HG02759 (cell line): ENCODE measurements at regions not wholly inside any gene's neighbourhood (a gene's known extent, or its start where the extent isn't known, plus 50 kb on each side); places are given as distances from the start of the nearest gene placed in this dataset.

Experiments
- ATAC-seq: cut with Tn5 transposase; IDR thresholded peaks from one replicate; pipeline ENCODE4 v1.9.1; 2021; ENCODE audit warnings: mild to moderate bottlenecking, moderate library complexity; ENCODE audit not compliant: unreplicated experiment

GRCh38 chr13:76380446-76381065 is 505.6 kb downstream of the KCTD12 start:
- ATAC-seq = no peak

GRCh38 chr13:76379341-76380105 is 506.7 kb downstream of the KCTD12 start:
- ATAC-seq = no peak

GRCh38 chr13:76378767-76379166 is 507.4 kb downstream of the KCTD12 start:
- no peak for ATAC-seq

- no peak for ATAC-seq
Observed at GRCh38 chr13:76363682-76364289, 522.4 kb downstream of the KCTD12 start.

- ATAC-seq = no peak
Observed at GRCh38 chr13:76361868-76362267, 524.3 kb downstream of the KCTD12 start.

- ATAC-seq = no peak
Observed at GRCh38 chr13:76351541-76352229, 534.5 kb downstream of the KCTD12 start.

GRCh38 chr13:76350399-76350798 is 535.8 kb downstream of the KCTD12 start:
- no peak for ATAC-seq

GRCh38 chr13:76349700-76350099 is 536.5 kb downstream of the KCTD12 start:
- no peak for ATAC-seq

- ATAC-seq = no peak
Observed at GRCh38 chr13:76339649-76340048, 546.6 kb downstream of the KCTD12 start.

GRCh38 chr13:76338003-76338402 is 548.2 kb downstream of the KCTD12 start:
- no peak for ATAC-seq

- ATAC-seq = no peak
Observed at GRCh38 chr13:76336889-76337844, 549.0 kb downstream of the KCTD12 start.

- ATAC-seq = no peak
Observed at GRCh38 chr13:76335463-76335862, 550.7 kb downstream of the KCTD12 start.

GRCh38 chr13:76331943-76332712 is 554.1 kb downstream of the KCTD12 start:
- ATAC-seq = no peak

- no peak for ATAC-seq
Observed at GRCh38 chr13:76330761-76331160, 555.4 kb downstream of the KCTD12 start.

GRCh38 chr13:76329866-76330580 is 556.2 kb downstream of the KCTD12 start:
- no peak for ATAC-seq

GRCh38 chr13:76329004-76329403 is 557.2 kb downstream of the KCTD12 start:
- ATAC-seq = no peak

- ATAC-seq = no peak
Observed at GRCh38 chr13:76326343-76326742, 559.9 kb downstream of the KCTD12 start.

GRCh38 chr13:76319921-76320320 is 566.3 kb downstream of the KCTD12 start:
- ATAC-seq = no peak

- no peak for ATAC-seq
Observed at GRCh38 chr13:76316998-76317527, 569.1 kb downstream of the KCTD12 start.
